GM10248 (cell line): ENCODE measurements at regions not wholly inside any gene's neighbourhood (a gene's known extent, or its start where the extent isn't known, plus 50 kb on each side); places are given as distances from the start of the nearest gene placed in this dataset.

Source experiments
- CTCF ChIA-PET: fragments of 300-600 bp; sonication (Branson Sonifier 250); formaldehyde crosslinking; extraction: SDS; loops from one replicate; lab custom pipeline; 2021; ENCODE audit warnings: antibody characterized with exemption; lab: Yijun Ruan, JAX
- POLR2A ChIA-PET: fragments of 350-650 bp; sonication (Branson Sonifier 250); formaldehyde crosslinking; extraction: SDS; loops from one replicate; lab custom pipeline; 2020; ENCODE audit warnings: antibody characterized with exemption; lab: Yijun Ruan, JAX
- DNase-seq: peaks from one replicate; pipeline ENCODE4 v3.0.0; 2012; ENCODE audit errors: extremely low spot score
- CTCF ChIP-seq: IDR thresholded peaks from 2 replicates; pipeline ENCODE4 v1.5.1; 2012; ENCODE audit warnings: mild to moderate bottlenecking, low read depth; ENCODE audit errors: extremely low read depth, missing control alignments, control extremely low read depth

GRCh38 chr5:147051193-147051592, 172.6 kb upstream of the PPP2R2B start:
- POLR2A ChIA-PET: no interaction called here
- CTCF ChIA-PET: interaction anchor here (1.0 to 1.3 kb wide), 2 partner anchors 17 kb away, joined by 3 read pairs; no protein-coding TSS in a partner anchor
- DNase-seq: no peak
- TF ChIP-seq CTCF: no peak

- POLR2A ChIA-PET: no interaction called here
- TF ChIP-seq CTCF: no peak
- CTCF ChIA-PET: no interaction called here
- DNase-seq: no peak
Measured at GRCh38 chr5:147052519-147052918, 174.0 kb upstream of the PPP2R2B start.

GRCh38 chr5:147055089-147055826, 176.7 kb upstream of the PPP2R2B start:
- DNase-seq: no peak
- ChIA-PET CTCF (interaction anchor here (1.2 to 1.7 kb wide), 2 partner anchors 14 to 42 kb away, joined by 3 to 4 read pairs; no protein-coding TSS in a partner anchor), POLR2A (no interaction called here)
- no peak for TF ChIP-seq CTCF

GRCh38 chr5:147055850-147056566, 177.5 kb upstream of the PPP2R2B start:
- TF ChIP-seq CTCF: no peak
- ChIA-PET POLR2A (no interaction called here), CTCF (interaction anchor here (1.2 to 1.7 kb wide), 2 partner anchors 13 to 42 kb away, joined by 3 to 4 read pairs; no protein-coding TSS in a partner anchor)
- DNase-seq: no peak

GRCh38 chr5:147057051-147057450, 177.8 kb upstream of the STK32A start:
- no peak for DNase-seq
- no peak for TF ChIP-seq CTCF
- ChIA-PET CTCF (no interaction called here), POLR2A (no interaction called here)

GRCh38 chr5:147061431-147061830, 173.4 kb upstream of the STK32A start:
- TF ChIP-seq CTCF: no peak
- no peak for DNase-seq
- ChIA-PET CTCF (interaction anchor here (1.2 to 1.8 kb wide), 3 partner anchors 9 to 528 kb away, joined by 3 to 5 read pairs (median 3); no protein-coding TSS in a partner anchor), POLR2A (no interaction called here)
